ENCODE measurements at regions not wholly inside any gene's neighbourhood (a gene's known extent, or its start where the extent isn't known, plus 50 kb on each side); places are given as distances from the start of the nearest gene placed in this dataset.
A peak's percentile ranks its signal among the peaks of the same experiment; 100 is the strongest.

DNA sequence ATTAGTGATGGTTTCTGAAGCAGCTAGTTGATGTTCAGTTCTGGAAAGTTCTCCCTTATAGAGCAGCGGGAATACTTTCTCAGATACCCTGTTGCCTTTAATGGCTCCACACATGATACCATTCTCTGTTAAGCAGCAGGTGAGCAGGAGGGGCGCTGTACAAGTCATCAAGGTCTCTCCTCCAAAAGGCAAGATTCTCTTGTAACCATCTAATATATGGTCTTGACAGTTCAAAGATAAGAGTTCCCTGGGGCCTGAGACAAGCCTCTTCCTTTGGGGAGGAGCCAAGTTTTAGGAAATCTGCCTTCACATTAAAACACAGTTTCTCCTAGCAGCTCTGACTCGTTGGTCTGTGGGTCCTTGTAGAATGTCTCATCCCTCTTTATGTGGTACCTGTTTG is 258.2 kb downstream of the QKI start:
- TF ChIP-seq, protein P1, sequence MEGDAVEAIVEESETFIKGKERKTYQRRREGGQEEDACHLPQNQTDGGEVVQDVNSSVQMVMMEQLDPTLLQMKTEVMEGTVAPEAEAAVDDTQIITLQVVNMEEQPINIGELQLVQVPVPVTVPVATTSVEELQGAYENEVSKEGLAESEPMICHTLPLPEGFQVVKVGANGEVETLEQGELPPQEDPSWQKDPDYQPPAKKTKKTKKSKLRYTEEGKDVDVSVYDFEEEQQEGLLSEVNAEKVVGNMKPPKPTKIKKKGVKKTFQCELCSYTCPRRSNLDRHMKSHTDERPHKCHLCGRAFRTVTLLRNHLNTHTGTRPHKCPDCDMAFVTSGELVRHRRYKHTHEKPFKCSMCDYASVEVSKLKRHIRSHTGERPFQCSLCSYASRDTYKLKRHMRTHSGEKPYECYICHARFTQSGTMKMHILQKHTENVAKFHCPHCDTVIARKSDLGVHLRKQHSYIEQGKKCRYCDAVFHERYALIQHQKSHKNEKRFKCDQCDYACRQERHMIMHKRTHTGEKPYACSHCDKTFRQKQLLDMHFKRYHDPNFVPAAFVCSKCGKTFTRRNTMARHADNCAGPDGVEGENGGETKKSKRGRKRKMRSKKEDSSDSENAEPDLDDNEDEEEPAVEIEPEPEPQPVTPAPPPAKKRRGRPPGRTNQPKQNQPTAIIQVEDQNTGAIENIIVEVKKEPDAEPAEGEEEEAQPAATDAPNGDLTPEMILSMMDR (IDR thresholded peaks at IDR 0.05; ENCODE audit: control extremely low read depth, extremely low read depth, low read depth, missing control alignments), result no peak
- POLR2A ChIA-PET, result no interaction called here
- DNase-seq (ENCODE audit: extremely low spot score), result no peak
- CTCF ChIA-PET, result no interaction called here

DNA sequence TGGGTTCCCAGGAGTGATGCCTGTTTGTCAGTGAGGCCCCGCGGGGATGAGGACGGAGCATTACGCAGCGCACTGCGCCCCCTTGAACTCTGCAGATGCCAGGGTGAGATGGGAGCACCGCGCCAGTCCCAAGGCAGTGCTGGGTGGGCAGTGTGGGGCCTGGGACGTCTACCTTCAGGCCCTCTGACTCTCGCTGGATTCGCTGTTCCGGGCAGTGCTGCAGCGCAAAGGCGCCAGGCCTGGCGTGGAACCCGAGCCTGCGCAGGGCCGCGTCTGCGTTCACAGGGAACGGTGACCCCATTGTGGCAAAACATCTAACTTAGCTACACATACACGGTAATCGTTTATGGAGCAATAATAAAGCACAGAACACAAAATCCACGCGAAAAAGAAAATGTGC is 257.3 kb downstream of the QKI start:
- ChIA-PET CTCF (no interaction called here), POLR2A (no interaction called here)
- DNase-seq (ENCODE audit: extremely low spot score), result no peak
- TF ChIP-seq, protein P1 (IDR thresholded peaks at IDR 0.05; ENCODE audit: control extremely low read depth, extremely low read depth, low read depth, missing control alignments), result no peak

DNA sequence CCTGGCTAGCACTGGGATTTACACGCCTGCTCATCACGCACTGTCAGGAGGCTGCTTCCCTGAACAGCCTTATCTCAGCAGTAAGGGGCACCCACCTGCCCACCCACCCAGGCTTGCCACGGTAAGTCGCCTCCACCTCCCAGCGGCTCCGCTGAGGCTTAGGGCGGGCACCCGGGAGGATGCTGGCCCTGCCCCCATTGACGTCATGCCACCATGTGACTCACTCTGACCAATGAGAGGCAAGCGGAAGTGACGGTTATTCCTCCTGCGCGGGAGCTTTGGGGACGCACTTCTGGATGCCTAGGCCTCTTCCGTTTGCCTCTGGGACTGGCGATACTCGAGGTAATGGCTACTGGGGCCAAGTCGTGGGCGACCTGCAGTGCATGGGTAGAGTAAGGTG is 256.8 kb downstream of the QKI start:
- no peak for DNase-seq (ENCODE audit: extremely low spot score)
- CTCF ChIA-PET, result no interaction called here
- POLR2A ChIA-PET, result no interaction called here
- TF ChIP-seq, protein P1 (IDR thresholded peaks at IDR 0.05; ENCODE audit: control extremely low read depth, extremely low read depth, low read depth, missing control alignments), result no peak

DNA sequence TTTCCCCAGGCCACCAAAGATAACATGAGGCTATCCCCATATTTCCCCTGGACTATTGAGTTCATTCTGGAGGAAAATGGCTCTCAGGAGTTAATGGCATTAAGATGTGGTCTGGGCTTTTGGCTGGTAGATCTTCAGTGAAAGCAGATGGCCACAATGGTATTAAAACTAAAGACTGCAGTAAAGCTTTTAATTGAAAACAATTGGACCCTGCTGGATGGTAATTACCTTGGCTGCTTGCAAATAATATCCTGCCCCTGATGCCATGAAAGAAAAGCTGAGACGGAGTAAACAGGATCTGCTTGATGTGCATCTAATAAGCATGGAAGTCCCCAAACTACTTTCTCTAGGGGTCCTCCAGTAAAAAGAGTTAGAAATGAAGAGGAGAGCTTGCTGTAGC is 255.8 kb downstream of the QKI start:
- no peak for DNase-seq (ENCODE audit: extremely low spot score)
- TF ChIP-seq, protein P1 (IDR thresholded peaks at IDR 0.05; ENCODE audit: control extremely low read depth, extremely low read depth, low read depth, missing control alignments), result no peak
- ChIA-PET POLR2A (no interaction called here), CTCF (interaction anchor here (1.3 to 1.5 kb wide), 2 partner anchors 10 to 22 kb away, joined by 3 to 9 read pairs; no protein-coding TSS in a partner anchor)

DNA sequence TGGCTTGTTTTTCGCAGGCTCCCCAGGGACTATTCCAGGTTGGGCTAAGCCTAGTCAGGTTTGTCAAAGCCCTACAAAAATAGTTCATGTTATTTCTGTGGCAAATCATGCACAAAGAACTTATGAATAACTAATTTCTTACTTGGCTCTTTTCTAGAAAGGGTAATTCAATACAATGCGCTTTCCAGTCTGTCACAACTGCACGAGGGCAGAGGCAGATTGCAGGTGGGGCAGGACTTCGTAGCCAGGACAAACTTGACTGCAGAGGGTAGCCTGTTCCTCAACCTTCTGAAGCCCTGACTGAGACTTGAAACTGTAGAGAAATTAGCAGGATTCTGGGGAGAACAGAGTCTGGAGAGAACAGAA is 253.5 kb downstream of the QKI start:
- CTCF ChIA-PET, result interaction anchor here (1.4 to 3.0 kb wide), 2 partner anchors 12 to 31 kb away, joined by 4 to 8 read pairs; no protein-coding TSS in a partner anchor
- POLR2A ChIA-PET, result no interaction called here
- TF ChIP-seq, protein P1 (IDR thresholded peaks at IDR 0.05; ENCODE audit: control extremely low read depth, extremely low read depth, low read depth, missing control alignments), result no peak
- no peak for DNase-seq (ENCODE audit: extremely low spot score)

DNA sequence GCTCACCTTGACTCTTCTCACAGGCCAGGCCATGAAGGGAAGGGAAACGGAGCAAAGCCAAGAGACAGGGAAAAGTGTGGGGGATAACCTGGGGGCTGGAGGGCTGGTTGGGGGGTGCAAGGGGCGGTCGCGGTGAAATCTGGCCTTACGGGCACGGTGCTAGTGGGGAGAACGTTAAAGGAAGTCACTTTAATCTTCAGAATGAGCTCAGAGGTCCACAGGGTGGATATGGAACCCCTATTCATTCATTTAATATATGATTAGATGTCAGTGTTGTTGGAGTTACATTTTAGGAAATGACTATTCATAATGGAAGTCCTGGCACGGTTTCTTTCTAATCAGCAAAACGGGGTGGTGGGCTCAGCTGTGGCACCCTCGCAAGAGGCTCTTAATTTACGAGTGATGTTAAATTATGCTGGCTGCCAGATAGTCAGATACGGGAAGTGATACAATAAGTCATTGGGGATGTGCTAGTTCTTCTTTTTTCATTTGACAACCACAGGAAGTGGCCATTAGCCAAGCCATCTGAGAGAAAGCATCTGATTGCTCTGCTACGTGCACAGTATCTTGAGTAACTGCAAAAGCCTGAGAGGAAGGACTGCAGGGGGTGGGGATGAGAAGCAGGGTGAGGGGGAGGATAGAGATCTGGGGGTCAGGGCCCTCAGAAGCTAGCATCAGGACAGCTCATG is 253.0 kb downstream of the QKI start:
- ChIA-PET POLR2A (no interaction called here), CTCF (interaction anchor here (3.0 kb wide), 1 partner anchor 12 kb away, joined by 8 read pairs; no protein-coding TSS in a partner anchor)
- DNase-seq (ENCODE audit: extremely low spot score), result peak; percentile 85
- TF ChIP-seq, protein P1 (IDR thresholded peaks at IDR 0.05; ENCODE audit: control extremely low read depth, extremely low read depth, low read depth, missing control alignments), result no peak

Data from GM10248 (cell line).